ENCODE measurements at regions not wholly inside any gene's neighbourhood (a gene's known extent, or its start where the extent isn't known, plus 50 kb on each side); places are given as distances from the start of the nearest gene placed in this dataset.

GRCh38 chr9:95666785-95667155 is 150.0 kb upstream of the PTCH1 start:
- DNase-seq, result peak; percentile 42

DNA sequence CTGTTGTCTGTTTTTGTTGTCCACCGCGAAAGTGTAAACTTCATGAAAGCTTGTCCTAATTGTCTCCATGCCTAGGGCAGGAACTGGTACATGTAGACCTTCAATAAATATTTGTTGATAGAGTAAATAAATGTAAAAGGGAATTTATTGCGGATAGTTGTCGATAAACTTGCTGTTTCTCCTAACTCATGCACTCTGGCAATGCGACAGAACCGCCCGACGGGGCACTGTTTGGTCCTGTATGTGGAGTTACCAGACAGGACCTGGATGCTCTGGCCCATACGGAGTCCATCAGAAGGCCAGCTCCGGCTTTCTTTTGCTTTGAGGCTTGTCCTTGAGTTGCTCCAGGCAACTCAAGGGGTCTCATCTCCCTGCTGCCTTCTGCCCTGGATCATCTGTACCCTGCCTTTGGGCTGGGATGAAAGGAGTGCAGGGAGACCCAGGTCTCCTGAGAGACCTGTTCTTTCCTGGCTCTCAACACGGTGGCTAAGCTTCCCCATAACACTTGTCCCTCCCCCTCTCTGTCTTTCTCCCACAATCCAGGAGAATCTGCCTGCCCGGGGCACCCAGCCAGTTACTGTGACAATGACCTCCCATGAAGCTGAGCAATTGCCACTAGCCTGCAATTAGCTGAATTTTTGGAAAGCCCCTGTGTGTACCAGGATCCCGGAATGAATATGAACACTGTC is 149.5 kb upstream of the PTCH1 start:
- no peak for DNase-seq

DNA sequence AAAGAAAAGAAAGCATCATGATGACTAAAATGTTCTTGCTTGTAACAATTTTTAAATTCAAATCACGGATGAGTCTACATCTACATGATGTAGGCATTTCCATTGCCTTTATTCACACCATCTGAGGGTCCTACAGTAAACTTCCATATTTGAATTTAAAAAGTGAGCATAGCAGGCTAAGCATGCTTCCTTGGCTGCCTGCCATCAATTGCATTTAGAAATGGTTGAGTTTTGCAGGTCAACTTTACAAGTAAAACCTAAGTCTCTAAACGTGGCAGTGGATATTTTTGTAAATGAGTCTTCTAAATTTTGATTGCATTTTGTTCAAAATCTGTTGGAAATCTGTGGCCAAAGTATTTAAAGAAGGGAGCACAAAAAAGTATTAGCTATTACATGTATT is 136.5 kb upstream of the PTCH1 start:
- DNase-seq, result no peak

- DNase-seq, result no peak
Measured at GRCh38 chr9:95650720-95651119, 133.9 kb upstream of the PTCH1 start.

DNA sequence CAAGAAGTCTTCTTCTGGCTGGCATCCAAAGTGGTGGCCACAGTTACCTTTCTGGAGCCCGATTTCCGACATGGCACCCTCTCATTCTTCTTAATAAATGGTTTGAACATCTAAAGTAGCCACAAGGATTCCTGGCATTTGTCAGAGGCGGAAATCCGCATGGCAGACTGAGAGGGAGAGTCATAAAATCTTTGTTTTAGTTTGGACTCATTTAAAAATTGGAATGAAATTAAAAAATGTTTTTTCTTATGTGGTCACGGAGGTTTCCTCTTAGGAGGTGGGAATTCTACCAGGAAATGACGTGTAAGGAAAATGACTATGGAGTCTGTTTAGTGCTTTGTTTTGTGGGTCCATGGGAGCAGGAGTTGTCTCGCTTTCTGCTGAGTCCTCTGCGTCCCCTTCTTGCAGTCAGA is 133.0 kb upstream of the PTCH1 start:
- no peak for DNase-seq

DNA sequence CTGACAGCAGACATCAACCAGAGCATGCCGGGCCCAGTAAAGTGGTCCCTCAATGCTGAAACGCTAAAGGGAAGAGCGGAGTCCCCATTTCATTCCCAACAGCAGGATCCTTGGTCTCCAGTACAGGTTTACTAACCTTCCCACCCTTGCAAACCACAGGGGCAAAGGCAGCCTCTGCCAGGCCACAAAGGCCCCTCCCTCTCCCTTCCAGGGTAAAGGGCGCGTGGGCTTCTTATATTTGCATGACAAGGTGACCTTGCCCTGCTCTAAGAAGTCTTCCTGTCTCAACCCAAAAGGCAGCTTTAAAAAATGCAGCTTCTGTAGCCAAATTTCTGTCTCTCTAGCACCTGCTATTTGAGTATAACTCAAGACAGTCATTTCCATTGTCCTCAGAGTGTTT is 131.5 kb upstream of the PTCH1 start:
- DNase-seq, result no peak

- DNase-seq, result no peak
Measured at GRCh38 chr9:95645992-95646391, 129.2 kb upstream of the PTCH1 start.

DNA sequence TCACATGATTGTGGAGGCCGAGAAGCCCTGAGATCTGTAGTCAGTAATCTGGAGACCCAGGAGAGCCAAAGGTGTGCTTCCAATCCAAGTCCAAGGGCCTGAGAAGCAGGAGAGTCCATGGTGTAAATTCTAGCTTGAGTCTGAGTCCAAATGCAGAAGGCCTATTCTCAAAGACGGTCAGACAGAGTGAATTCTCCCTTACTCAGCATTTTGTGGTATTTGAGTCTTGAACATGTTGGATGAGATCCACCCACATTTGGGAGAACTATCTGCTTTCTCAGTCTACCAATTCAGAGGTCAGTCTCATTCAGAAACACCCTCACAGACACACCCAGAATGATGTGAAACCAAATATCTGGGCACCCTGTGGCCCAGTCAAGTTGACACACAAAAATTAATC is 128.8 kb upstream of the PTCH1 start:
- no peak for DNase-seq

DNA sequence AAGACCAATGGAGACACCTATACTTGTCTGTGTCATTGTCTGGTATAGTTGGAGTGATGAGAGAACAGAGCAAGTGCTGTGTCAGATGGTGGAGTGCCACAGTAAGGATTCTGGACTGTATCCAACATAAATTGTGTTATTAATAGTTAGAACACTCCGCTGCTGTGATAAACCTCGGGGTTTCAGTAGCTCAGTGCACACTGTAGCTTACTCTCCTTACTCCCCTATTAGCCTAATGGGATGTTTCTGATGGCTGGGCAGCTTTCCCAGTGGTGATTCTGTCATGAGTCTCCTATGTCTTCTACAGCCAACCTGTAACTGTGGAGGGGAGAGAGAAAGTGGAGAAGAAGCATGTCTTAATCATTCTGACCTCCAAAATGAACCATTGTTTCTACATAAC is 127.6 kb upstream of the PTCH1 start:
- no peak for DNase-seq

GRCh38 chr9:95643619-95644018 is 126.8 kb upstream of the PTCH1 start:
- DNase-seq, result no peak

GRCh38 chr9:95642189-95642588 is 125.4 kb upstream of the PTCH1 start:
- no peak for DNase-seq

DNA sequence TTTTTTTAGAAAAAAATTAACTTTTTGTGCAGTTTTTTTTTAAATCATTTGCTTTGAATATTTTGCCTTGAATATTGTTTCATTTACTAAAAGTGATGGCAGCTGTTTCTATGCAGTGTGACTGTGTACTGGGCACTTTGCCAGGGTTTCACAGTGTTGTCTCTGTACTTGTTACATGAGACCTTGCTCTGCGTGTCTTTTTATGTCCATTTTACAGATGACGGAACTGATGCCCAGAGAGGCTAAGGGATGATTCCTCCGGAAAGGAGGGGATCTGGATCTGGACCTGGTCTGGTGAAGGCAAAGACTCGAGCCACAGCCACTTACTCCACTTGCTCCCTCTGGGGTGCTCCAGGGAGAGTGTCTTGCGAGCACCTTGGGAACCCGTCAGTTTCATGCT is 124.8 kb upstream of the PTCH1 start:
- no peak for DNase-seq

DNA sequence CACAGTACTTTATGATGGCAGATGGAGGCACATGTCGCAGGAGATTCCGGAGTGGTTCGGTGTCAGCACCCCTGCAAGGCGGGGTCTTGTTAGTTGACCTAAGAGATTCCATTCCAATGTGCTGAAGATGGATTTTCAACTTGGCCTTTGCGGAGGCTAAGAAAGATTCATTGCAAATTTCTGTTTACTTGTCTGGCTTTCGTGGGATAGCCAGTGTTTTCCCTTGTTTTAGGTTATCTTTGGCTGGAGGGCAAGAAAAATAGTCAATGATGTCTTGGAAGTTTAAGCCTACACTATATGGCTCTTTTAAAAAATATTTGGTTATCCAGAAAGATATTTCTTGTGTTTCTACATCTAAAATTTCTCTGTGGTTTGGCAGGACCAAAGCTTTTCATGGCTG is 123.6 kb upstream of the PTCH1 start:
- no peak for DNase-seq

DNA sequence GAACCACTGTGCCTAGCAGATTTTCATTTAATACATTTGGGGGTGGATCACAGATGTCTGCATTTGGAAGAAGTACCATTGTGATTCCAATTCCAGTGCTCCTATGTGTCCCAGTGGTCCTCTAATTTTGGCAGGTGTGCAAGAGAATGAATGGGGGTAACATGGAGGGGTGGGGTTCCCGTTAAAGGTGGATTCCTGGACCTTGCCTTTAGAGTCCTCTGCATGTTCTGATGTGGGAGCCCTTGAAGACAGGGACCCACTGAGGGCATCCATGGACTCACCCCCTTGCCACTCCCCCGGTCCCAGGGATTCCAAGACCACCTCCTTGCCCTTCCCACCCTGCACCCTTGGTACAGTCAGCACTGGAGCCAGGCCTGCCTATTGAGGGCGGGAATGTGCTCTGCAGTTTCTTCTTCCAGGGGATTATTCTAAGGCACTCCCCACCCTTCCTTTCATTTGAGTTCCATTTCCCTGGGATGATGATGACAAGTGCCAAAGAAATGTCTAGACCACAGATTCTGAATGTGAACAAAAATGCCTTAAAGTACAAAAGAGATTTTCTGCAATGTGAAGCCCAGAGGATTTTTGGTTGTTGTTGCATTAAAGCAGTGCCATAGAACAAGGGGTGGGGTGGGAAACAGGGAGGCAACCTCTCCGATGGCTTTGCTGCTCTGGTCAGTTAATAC is 119.4 kb upstream of the PTCH1 start:
- no peak for DNase-seq

GRCh38 chr9:95634536-95634935 is 117.8 kb upstream of the PTCH1 start:
- no peak for DNase-seq

DNA sequence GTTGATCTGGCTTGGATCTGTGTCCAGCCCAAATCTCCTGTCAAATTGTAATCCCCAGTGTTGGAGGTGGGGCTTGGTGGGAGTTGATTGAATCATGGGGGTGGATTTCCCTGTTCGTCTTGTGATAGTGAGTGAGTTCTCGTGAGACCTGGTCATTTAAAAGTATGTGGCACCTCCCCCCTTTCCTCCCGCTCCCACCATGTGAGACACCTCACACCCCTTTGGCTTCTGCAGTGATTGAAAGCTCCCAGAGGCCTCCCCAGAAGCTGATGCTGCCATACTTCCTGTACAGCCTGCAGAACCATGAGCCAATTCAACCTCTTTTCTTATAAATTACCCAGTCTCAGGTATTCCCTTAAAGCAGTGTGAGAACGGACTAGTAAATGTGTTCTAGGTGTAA is 117.3 kb upstream of the PTCH1 start:
- DNase-seq, result no peak

- DNase-seq, result no peak
Measured at GRCh38 chr9:95629585-95629984, 112.8 kb upstream of the PTCH1 start.

- no peak for DNase-seq
Measured at GRCh38 chr9:95627802-95628201, 111.0 kb upstream of the PTCH1 start.

GRCh38 chr9:95626885-95627558 is 110.3 kb upstream of the PTCH1 start:
- DNase-seq, result peak; percentile 5

- DNase-seq, result no peak
Measured at GRCh38 chr9:95626341-95626740, 109.6 kb upstream of the PTCH1 start.

- peak; percentile 8 for DNase-seq
Measured at GRCh38 chr9:95623640-95624039, 106.9 kb upstream of the PTCH1 start.

DNA sequence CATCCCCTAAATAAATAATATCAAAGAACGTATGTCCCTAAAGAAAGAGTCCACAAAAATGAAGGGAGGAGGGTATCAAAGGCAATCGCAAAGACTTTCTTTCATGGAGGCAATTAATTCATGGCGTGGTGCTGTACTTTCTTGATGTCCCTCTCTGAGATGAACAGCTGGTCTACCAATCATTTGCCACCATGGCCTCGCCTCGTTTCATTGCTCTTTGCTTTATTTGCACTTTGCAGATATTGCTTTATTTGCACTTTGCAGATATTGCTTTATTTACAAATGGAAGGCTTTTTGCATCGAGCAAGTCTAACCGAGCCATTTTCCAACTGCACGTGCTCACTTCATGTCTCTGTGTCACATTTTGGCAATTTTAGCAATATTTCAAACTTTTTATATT is 104.0 kb upstream of the PTCH1 start:
- DNase-seq, result no peak

GRCh38 chr9:95620314-95620713 is 103.5 kb upstream of the PTCH1 start:
- DNase-seq, result no peak

- DNase-seq, result no peak
Measured at GRCh38 chr9:95615246-95615645, 98.5 kb upstream of the PTCH1 start.

Measured in skin of body (tissue), 1 donor.